GM12891 (cell line): ENCODE measurements at regions not wholly inside any gene's neighbourhood (a gene's known extent, or its start where the extent isn't known, plus 50 kb on each side); places are given as distances from the start of the nearest gene placed in this dataset.

Source experiments
- POLR2A ChIP-seq: IDR thresholded peaks from 2 replicates; pipeline ENCODE4 v1.6.1; 2011; ENCODE audit warnings: low read depth, low read length, control low read depth
- POLR2AphosphoS5 ChIP-seq: IDR thresholded peaks from 2 replicates; pipeline ENCODE4 v1.6.1; 2011; ENCODE audit warnings: low read depth, low read length, control low read depth
- SPI1 ChIP-seq: IDR thresholded peaks from 2 replicates; pipeline ENCODE4 v1.6.1; 2011; ENCODE audit warnings: low read depth, low read length, control low read depth
- TAF1 ChIP-seq: IDR thresholded peaks from 2 replicates; pipeline ENCODE4 v1.6.1; 2011; ENCODE audit warnings: low read depth, low read length, control low read depth

GRCh38 chr2:188032306-188032705 lies 259.4 kb upstream of the GULP1 start:
- TF ChIP-seq POLR2A (no peak), SPI1 (no peak), POLR2AphosphoS5 (no peak), TAF1 (no peak)
